ENCODE measurements at regions not wholly inside any gene's neighbourhood (a gene's known extent, or its start where the extent isn't known, plus 50 kb on each side); places are given as distances from the start of the nearest gene placed in this dataset.

DNA sequence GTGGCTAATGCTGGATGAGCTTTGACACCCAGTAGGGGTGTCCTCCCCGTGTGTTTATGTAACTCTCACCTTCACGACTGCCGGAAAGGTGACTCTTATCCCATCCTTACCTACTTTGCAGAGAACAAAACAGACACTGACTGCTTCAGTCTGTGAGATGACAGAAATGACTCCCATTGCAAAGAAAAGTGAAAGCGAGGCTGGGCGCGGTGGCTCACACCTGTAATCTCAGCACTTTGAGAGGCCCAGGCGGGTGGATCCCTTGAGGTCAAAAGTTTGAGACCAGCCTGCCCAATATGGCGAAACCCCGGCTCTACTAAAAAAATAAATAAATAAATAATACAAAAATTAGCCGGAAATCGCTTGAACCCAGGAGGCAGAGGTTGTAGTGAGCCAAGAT lies 106.4 kb upstream of the ANO1 start:
- DNase-seq (ENCODE audit: low spot score) = no peak

DNA sequence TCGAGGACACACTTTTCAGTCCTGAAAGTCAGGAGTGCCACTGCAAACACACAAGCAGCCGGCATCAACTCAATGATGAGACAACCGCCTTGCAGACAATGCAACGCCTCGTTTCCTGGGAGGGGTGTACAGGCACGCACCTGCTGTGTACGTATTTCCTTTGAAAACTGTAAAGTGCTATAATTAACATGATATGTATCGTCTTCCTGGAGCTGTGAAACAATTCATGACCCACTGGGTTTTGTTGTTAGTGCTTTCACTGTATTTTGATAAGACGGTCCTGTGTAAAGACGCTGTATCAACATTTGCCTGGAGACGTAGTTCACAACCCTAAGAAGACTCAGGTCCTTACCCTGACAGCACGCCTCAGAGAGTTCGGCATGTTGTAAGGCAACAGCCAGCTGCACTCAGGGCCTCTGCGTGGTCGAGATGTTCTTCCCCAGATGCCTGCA lies 105.7 kb upstream of the ANO1 start:
- DNase-seq (ENCODE audit: low spot score) = no peak

DNA sequence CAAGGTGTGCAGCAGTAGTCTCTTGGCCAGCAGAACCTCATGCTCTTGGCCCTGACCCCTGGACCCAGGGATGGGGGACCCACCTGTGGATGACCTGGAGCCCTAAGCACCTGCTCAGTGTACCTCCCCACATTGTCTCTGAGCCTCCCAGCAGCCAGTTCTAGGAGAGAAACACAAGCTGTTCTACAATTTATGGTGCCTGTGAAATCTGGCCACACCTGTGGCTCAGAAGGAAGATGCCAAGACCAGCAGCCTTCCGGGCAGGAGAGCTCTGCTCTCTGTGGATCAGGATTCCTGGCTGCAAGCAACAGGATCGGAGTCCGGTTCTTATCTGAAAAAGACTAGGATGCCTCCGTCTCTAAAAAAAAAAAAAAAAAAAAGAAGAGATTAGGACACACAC lies 103.6 kb upstream of the ANO1 start:
- no peak for DNase-seq (ENCODE audit: low spot score)

DNA sequence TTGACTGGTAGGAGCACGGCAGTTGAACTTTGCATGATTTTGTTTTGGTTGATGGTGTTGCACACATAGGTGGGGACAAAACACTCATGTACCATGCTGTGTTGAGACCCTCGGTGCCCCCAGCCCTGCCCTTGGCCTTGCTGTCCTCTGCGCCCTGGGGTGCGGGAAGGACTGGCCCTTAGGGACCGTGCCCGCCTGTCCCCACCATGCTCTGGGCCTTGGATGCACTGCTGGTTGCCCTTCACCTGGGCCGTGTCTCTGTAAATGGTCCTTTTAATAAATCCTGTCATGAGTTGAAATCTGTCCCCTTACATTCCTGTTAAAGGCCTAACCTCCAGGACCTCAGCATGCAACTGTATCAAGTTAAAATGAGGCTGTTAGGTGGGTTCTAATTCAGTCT lies 102.3 kb upstream of the ANO1 start:
- no peak for DNase-seq (ENCODE audit: low spot score)

DNA sequence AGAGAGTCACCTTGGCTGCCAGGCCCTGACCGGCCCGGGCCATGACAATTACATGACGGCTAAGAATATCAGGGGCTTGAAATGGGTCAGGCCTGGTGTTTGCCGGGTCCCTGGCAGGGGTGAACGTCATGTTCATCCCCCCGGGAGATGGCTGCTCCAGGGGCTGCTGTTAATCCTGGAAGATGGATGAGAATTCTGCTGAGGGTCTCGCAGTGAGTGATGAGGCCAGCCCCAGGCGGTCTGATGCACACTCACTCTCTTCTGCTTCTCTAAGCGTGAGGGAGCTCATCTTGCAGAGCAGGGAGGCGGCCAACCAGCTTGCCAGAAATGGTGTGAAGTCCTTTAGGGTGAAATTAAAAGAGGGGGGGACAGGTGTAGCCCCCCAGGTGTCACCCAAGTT lies 101.3 kb upstream of the ANO1 start:
- no peak for DNase-seq (ENCODE audit: low spot score)

DNA sequence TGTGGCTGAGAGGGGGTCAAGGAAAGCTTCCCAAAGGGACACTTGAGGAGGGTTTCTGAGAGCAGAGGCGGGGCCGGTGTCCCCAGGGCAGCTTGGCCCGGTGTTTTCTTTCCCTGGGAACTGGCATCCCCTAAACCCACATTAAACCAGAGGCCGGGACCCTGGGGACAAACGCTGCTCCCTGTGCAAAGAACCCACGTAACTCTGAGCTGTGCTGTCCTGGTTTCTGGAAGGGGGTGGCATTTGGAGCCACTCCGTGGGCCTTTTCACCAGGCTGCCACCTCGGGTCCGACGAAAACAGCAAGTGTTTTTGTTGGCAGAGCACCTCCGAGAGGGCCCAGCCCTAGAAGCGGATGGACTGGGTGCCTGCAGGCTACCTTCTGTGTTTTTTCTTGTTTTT lies 100.2 kb upstream of the ANO1 start:
- no peak for DNase-seq (ENCODE audit: low spot score)

DNA sequence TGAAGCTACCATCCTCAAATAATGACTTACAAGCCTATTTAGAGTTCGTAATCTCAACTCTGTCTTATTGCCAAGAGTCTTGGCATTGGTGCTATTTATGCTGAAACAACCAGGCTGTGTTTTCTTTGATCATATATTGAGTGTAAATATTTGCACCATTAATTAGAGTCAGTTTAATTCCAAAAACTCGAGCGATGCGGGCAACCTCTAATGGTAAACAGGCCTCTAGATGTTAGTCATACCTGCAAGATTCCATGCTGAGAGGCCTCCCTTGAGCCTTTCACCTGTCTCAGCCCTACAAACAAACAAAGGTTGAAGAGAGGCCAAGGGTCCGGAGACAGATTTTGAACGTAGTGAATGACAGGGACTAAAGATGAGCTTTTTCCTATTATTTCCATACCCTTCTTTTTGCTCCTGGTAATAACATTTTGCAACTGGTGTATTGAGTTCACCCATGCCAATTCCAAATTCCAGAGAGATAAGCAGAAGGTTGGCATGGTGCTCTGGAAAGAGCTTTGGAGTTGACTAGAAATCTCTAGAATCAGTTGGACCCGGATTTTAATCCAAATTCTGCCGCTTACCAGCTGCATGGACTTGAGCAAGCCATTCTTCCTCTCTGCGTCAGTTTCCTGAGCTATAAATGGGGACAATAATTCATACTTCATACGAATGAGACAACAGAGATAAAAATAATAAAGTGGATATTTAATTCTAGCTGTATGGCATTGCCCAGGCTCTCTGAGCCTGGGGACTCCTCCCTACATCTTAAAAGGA lies 99.1 kb upstream of the ANO1 start:
- no peak for DNase-seq (ENCODE audit: low spot score)

DNA sequence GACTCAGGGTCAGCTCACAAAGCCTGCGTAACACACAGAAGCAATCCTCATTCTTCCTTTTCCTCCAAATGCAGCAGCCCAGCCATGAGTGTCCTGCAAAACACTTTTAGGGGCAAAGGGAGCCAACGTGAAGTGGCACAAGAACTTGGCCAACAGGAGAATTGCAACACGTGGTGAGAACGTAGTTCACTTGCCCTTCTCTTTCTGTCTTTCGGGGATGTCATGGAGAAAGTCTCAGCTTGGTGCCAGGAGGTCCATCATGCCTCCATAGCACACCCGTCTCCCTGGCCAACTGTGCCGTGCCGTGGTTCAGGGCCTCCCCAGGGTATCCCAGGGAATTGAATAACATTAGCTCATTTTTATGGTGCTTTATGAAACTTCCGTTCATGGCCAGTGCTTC lies 98.5 kb upstream of the ANO1 start:
- DNase-seq (ENCODE audit: low spot score) = no peak

DNA sequence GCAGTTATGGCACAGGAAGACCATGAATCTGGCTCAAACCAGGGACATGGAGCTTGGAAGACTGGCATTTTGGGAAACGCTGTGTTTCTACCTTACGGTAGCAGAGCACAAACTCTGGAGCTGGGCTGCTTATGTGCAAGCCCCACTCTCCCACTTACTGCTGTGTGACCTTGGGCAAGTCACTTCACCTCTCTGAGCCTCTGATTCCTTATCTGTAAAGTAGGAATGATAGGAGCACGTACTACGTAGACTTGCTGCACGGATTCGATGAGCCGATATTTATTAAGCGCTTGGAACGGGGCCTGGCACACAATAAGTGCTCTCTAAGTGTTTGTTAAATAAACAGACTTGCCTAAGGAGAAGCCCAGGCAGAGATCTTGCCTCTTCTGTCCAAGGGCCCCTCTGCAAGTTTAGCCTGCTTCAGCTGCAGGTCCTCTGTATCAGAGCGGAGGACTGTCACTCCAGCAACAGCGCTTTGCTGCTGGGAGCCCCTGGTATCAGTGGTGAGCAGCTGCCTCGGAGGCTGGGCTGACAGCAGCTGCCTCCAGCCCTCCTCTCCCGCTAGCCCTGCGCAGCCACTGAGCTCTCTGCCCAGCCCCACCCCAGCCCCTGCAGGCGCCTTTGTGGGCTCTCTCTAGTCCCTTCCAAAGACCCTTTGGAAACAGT lies 96.9 kb upstream of the ANO1 start:
- DNase-seq (ENCODE audit: low spot score) = no peak

DNA sequence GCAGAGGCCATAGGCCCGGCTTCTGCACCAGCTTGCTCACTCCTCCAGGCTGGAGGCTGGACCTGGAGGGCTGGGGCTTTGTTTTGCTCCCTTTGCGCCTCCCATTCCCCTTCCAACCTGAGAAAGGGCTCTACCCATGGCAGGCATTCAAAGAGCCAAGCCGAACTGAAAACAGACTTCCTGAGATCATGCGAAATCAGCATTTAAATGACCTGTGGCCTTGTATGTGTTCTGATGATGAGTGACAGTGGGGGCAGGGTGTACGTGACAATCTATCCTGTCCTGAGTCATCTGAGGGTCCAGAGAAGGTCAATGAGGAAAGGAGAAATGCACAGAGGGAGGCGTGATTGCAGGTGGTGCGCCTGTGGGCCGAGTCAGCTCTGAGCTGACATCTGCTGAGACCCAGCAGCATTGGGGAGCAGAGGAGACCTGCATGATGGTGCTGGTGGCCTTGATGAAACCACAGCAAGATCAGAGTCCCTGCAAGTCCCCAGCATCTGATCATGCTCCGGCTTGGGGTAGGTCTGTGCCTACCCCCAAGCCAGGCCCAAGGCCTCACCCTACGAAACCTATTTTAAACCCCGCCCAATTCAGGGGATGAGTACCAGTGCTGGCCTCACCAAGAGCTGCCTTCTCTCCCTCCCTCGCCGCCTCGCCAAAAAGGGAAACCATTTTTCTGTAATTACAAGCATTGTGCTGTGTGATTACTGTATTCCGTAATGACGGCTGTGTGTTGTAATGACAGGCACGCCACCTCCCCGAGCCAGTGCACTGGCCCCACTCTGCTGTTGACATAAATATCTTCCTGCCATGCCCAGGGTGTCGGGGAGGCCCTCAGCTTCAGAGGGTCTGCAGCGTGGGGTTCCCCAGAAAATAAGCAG lies 95.2 kb upstream of the ANO1 start:
- DNase-seq (ENCODE audit: low spot score) = no peak

DNA sequence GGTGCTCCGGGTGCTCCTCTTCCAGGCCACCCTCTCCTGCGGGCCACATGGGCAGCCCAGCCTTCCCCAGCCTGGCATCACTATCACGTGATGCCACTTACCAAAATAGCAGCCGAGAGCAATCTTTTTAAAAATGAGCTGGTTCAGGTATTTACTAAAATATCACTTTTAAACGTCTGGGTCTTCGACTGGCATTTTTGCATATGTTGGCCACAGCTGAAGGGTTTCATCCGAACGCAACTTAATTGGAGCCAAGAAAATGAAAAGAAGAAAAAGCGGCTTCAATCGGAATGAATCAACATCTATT lies 94.6 kb upstream of the ANO1 start:
- DNase-seq (ENCODE audit: low spot score) = no peak

DNA sequence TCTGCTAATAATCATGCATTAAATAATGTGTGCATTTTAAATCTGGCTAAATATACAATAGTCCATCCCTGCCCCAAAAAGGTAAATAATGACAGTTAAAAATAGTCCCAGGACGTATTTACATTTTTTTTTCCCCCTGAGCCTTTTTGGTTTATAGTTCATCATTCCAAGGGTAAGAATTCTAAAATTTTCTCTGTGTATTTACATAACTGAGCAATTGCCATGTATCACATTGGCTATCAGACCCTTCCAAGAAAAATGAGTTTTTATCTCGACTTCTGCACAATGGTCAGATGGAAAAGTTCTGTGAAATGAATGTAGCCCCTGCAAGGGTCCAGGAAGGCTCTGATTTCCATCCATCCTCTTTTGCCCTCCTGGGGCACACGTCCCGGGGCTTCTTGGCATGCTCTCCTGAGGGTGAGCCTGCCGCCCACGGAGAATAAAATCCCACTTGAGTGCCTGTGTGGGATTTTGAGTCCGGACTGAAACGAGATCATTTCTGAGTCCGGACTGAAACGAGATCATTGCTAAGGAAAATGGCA lies 94.1 kb upstream of the ANO1 start:
- no peak for DNase-seq (ENCODE audit: low spot score)

DNA sequence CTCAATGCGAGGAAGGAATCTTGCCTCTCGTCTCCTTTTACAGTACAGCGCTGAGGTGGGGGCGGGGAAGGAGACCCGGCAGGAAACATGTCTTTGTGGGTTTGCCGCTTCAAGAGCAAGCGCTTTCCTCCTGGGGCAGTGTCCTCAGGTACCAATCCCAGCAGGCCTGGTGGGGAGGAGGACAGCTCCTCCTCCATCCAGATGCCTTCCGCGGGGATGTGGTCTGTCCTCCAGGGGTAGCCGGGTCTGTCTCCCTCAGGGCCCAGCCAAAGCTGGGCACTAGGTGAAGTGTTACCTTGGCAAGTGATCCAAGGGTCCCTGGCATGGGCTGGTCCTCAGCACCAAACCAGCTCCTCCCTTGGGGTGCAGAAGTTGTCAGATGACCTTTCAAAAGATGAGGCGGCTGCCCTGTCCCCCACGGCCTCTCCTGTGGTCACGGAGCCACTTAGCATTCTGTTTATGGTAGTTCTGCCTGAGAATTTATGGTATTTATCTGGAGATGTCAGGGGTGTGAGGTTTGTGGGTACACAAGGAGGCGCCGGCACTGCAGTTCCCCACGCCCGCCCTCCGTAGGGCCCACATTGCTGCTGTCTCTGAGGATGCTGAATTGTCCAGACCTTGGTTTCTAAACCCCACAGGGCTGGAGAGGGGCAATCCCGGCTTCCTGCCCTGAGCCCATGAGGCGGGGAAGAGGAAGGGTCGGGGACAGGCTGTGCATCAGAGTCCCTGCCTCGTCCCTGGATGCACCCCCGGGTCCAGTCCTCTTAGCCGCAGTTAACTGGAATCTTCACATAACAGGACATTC lies 93.5 kb upstream of the ANO1 start:
- DNase-seq (ENCODE audit: low spot score) = no peak

DNA sequence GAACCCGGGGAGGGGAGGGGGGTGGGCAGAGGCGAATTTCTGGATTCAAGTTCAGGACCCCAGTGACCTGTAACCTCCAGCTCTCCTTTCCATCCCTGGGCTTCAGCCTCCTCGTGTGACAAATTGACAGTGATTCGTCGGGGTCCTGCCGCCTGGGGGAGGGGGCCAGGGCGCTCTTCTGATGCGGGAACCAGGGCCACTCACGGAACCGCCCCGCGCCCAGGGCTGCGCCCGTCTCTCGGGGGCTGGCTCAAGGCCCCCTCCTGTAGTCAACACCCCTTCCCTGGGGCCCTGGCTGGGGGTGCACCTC lies 92.8 kb upstream of the ANO1 start:
- DNase-seq (ENCODE audit: low spot score) = no peak

DNA sequence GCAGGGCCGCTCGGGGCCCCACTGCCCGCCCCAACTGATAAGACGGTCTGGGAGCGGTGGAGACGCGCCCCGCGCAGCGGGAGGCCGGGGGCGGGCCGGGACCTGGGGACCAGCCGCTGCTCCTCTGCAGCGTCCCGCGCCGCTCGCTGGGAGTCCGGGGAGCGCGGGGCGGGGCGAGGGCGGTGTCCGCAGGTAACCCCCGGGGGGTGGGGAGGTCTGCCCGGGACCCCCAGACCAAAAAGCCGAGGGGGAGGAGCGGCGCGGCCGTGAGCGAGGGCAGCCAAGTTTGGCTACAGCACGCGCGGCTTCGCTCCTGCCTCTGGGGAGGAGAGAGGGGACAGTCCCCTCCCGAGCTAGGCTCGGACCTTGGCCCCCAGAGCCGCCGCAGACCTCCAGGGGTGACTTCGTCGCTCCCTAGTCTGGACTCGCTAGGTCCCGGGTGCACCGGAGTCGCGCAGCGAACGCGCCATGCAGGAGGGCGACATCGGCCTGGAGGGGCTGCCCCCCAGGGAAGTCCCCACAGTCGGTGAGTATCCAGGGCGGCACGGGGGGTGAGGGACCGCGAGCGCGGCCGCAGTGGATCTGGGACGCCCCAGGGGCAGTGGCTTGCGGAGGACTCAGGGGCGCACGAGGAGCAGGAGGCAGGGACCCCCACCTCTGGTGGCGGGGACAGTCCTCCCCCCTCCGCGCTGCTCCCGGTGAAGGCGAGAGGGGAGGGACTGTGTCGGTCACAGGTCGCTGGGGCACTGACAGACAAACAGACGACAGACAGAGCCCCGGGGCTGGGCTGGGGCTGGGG lies 92.3 kb upstream of the ANO1 start:
- no peak for DNase-seq (ENCODE audit: low spot score)

DNA sequence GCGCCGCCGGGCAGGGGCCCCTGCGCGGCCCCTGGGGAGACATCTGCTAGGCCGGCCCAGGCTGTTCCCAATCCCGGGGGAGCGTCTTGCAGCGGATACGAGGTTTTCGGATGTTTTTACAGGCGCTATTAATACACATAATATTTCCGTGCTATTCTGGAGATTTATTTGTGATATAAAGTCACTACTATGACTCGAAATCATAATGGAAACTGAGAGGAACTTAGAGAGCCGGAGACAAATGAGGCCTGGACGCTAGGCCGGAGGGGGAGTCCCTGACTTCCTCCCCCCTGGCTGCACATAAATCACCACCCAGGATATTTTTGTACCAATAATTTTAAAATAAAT lies 91.7 kb upstream of the ANO1 start:
- DNase-seq (ENCODE audit: low spot score) = no peak

DNA sequence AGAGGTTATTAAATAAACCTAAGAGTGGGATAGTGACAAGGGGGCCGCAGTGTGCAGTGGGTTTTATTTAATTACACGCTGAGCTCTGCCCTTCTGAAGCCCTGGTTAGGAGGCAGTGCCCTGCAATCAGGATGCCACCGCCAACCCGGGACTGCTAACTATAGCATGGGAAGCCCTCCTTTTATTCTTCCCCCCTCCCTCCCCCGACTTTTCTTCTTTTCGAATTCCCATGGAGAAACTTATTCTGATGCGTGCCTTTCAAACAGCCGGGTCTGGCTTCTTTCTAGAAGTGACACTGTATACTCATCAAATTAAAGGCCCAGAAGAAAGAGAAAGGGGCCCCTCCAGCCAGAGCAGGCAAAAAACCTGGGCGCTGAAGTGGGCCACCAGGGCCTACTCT lies 91.3 kb upstream of the ANO1 start:
- DNase-seq (ENCODE audit: low spot score) = no peak

DNA sequence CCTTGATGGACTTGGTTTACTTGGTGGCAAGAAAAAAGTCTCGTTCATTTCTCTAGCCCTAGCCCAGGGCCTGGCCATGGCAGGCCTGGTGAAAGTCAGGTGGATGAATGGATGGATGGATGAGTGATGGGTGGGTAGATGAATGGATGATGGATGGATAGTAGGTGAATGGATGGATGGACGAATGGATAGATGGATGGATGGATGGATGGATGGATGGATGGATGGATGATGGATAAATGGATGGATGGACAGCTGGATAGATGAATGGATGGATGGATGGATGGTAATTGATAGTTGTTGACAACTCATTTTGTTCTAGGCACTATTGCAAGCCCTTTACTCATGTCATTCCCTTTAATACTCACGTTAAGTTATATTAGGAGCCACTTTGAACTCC lies 86.1 kb upstream of the ANO1 start:
- DNase-seq (ENCODE audit: low spot score) = no peak

DNA sequence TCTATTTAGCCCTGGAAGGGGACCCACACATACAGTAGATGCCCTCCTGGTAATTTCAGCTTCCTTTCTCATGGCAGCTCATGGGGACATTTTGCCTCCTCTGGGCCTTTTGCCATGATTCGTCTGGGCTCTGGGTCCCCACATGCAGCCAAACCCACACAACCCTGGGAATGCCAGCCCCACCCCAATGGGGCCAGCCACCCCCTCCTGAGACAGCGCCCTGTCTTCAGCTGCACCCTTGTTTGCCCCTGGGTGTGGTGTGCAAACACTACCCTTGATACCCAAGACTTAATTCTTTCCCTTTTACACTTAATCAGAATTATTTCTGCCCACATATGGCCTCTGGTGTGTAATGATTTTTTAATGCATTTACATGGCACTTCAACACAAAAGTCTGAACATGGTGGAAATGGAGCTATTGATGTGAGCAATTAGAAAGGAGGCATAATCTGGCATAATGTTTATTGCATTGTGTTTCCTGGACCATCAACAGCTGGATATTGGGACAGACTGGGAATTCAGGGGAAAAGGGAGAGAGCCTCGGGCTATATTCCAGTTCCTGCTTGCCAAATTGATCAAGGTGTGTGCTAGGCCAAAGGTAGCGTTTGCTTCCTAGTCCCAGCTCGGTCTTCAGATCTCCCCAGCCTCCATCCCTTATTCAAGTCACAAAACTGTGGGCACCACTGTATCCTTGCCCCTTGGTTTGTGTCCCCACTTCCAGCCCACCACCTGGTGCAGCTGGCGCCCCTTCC lies 85.0 kb upstream of the ANO1 start:
- DNase-seq (ENCODE audit: low spot score) = no peak

DNA sequence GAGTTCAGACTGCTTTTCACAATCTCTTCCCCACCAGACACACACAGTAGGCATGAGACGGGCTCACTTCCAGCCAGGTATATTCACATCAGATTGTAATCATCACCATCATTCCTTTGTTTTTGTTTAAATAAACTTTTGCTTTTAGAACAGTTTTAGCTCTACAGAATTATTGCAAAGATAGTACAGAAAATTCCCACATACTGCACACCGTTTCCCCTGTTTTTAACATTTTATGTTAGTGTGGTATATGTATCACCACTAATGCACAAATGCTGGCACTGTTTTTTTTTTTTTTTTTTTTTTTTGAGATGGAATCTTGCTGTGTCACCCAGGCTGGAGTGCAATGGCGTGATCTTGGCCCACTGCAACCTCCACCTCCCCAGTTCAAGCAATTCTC lies 83.3 kb upstream of the ANO1 start:
- DNase-seq (ENCODE audit: low spot score) = no peak

DNA sequence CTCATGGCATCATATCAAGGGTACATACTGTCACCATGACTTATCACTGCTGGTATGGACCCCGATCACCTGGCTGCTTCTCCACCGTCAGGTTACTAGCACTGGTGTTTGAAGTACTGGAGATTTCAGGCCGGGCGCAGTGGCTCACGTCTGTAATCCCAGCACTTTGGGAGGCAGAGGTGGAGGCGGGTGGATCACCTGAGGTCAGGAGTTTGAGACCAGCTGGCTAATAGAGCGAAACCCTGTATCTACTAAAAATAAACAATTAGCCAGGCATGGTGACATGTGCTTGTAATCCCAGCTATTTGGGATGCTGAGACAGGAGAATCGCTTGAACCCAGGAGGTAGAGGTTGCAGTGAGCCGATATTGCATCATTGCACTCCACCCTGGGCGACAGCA lies 82.4 kb upstream of the ANO1 start:
- DNase-seq (ENCODE audit: low spot score) = no peak
